Hematopoietic multipotent progenitor cell treated with erythropoietin and hydrocortisone succinate and interleukin-3 and kit ligand, for 4 days (in vitro differentiated cells): ENCODE measurements at regions not wholly inside any gene's neighbourhood (a gene's known extent, or its start where the extent isn't known, plus 50 kb on each side); places are given as distances from the start of the nearest gene placed in this dataset.

Experiments used
- DNase-seq: peaks from one replicate; pipeline ENCODE4 v3.0.0-alpha.2; 2015

GRCh38 chr6:90434094-90434493 lies 137.5 kb upstream of the BACH2 start:
- no peak for DNase-seq

GRCh38 chr6:90432937-90433336 lies 136.3 kb upstream of the BACH2 start:
- no peak for DNase-seq

- no peak for DNase-seq
Observed at GRCh38 chr6:90432041-90432775, 135.6 kb upstream of the BACH2 start.

- no peak for DNase-seq
Observed at GRCh38 chr6:90431576-90431975, 134.9 kb upstream of the BACH2 start.

- DNase-seq, result no peak
Observed at GRCh38 chr6:90429713-90430112, 133.1 kb upstream of the BACH2 start.

GRCh38 chr6:90428514-90428913 lies 131.9 kb upstream of the BACH2 start:
- no peak for DNase-seq

- no peak for DNase-seq
Observed at GRCh38 chr6:90425161-90425641, 128.6 kb upstream of the BACH2 start.

GRCh38 chr6:90424580-90424979 lies 127.9 kb upstream of the BACH2 start:
- no peak for DNase-seq

GRCh38 chr6:90421666-90422065 lies 125.0 kb upstream of the BACH2 start:
- DNase-seq, result peak; percentile 38

- no peak for DNase-seq
Observed at GRCh38 chr6:90420500-90420899, 123.9 kb upstream of the BACH2 start.

- DNase-seq, result no peak
Observed at GRCh38 chr6:90417385-90417784, 120.7 kb upstream of the BACH2 start.

- no peak for DNase-seq
Observed at GRCh38 chr6:90416322-90416721, 119.7 kb upstream of the BACH2 start.

GRCh38 chr6:90415178-90415577 lies 118.5 kb upstream of the BACH2 start:
- DNase-seq, result no peak

GRCh38 chr6:90414352-90414751 lies 117.7 kb upstream of the BACH2 start:
- DNase-seq, result no peak

GRCh38 chr6:90413867-90414266 lies 117.2 kb upstream of the BACH2 start:
- peak; percentile 49 for DNase-seq

GRCh38 chr6:90413396-90413795 lies 116.8 kb upstream of the BACH2 start:
- DNase-seq, result no peak

GRCh38 chr6:90412538-90413369 lies 116.1 kb upstream of the BACH2 start:
- no peak for DNase-seq

GRCh38 chr6:90411292-90411781 lies 114.7 kb upstream of the BACH2 start:
- no peak for DNase-seq

- DNase-seq, result no peak
Observed at GRCh38 chr6:90409700-90410099, 113.1 kb upstream of the BACH2 start.

GRCh38 chr6:90406957-90407356 lies 110.3 kb upstream of the BACH2 start:
- DNase-seq, result no peak

- no peak for DNase-seq
Observed at GRCh38 chr6:90406142-90406794, 109.6 kb upstream of the BACH2 start.

GRCh38 chr6:90403489-90404381 lies 107.1 kb upstream of the BACH2 start:
- peak; percentile 60 for DNase-seq
